Kidney epithelial cell (primary cell): ENCODE measurements at regions not wholly inside any gene's neighbourhood (a gene's known extent, or its start where the extent isn't known, plus 50 kb on each side); places are given as distances from the start of the nearest gene placed in this dataset.

Experiments
- DNase-seq: peaks from one replicate; pipeline ENCODE4 v3.0.0-alpha.2; 2010; ENCODE audit warnings: low read depth
- H3K27me3 ChIP-seq: 2 replicates; pipeline ENCODE4 v1.6.0; 2011; ENCODE audit warnings: low read length; ENCODE audit not compliant: control insufficient read depth, insufficient read depth
- H3K36me3 ChIP-seq: 2 replicates; pipeline ENCODE4 v1.5.1; 2011; ENCODE audit warnings: low read length; ENCODE audit not compliant: control insufficient read depth, insufficient read depth
- H3K4me3 ChIP-seq: 2 replicates; pipeline ENCODE4 v1.5.1; 2011; ENCODE audit warnings: low read depth, mild to moderate bottlenecking, control low read depth, low read length
- TF ChIP-seq, protein P1 (sequence below): IDR thresholded peaks from 2 replicates; pipeline ENCODE4 v1.5.1; 2011; ENCODE audit warnings: mild to moderate bottlenecking, moderate library complexity, low read length, control low read depth, inconsistent platforms; ENCODE audit not compliant: insufficient read depth, poor library complexity, severe bottlenecking

DNA sequence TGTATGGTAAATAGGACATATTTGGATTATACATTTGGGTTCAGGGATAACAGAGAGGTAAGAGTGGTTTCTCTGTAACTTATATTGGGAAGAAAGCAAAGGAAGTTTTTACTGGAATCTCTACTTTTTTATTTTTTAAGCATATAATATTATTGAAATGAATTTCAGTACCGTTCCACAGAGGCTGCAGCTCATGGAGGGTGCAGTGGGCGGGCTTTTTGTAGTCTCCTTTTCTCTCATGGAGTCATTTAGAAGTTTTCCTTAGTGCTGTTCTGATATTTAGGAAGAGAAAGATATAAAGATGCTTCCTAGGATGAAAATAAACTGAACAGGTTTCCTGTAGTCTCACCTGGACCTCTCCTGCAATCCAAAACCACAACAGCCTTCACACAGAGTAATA lies 1153.3 kb upstream of the TMEFF2 start:
- TF ChIP-seq, protein P1, sequence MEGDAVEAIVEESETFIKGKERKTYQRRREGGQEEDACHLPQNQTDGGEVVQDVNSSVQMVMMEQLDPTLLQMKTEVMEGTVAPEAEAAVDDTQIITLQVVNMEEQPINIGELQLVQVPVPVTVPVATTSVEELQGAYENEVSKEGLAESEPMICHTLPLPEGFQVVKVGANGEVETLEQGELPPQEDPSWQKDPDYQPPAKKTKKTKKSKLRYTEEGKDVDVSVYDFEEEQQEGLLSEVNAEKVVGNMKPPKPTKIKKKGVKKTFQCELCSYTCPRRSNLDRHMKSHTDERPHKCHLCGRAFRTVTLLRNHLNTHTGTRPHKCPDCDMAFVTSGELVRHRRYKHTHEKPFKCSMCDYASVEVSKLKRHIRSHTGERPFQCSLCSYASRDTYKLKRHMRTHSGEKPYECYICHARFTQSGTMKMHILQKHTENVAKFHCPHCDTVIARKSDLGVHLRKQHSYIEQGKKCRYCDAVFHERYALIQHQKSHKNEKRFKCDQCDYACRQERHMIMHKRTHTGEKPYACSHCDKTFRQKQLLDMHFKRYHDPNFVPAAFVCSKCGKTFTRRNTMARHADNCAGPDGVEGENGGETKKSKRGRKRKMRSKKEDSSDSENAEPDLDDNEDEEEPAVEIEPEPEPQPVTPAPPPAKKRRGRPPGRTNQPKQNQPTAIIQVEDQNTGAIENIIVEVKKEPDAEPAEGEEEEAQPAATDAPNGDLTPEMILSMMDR = no peak
- DNase-seq = no peak
- no peaks in the 10 kb centered on the region for H3K27me3 ChIP-seq
- no peaks in the 10 kb centered on the region for H3K36me3 ChIP-seq
- no peak overlapping the region for H3K4me3 ChIP-seq

DNA sequence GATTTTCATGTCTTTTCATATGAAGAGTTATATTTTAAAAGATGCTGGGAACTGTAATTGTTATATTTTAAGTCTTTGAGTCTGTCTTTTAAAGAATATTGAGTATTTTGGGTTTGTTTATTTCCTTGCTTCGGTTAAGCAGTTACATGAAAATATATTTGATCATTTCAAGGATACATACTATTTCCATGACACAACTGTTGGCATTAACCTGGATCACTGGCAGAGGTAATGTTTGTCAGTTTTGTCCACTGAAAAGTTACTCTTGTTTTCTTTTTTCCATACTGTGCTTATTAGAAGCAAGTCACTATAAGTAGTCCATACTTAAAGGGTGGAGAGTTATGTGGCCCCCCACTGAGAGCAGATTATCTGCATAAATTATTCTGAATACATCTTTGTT lies 1142.0 kb upstream of the TMEFF2 start:
- no peaks in the 10 kb centered on the region for H3K36me3 ChIP-seq
- H3K27me3 ChIP-seq = no peaks in the 10 kb centered on the region
- no peak overlapping the region for H3K4me3 ChIP-seq
- TF ChIP-seq, protein P1 = no peak
- no peak for DNase-seq

DNA sequence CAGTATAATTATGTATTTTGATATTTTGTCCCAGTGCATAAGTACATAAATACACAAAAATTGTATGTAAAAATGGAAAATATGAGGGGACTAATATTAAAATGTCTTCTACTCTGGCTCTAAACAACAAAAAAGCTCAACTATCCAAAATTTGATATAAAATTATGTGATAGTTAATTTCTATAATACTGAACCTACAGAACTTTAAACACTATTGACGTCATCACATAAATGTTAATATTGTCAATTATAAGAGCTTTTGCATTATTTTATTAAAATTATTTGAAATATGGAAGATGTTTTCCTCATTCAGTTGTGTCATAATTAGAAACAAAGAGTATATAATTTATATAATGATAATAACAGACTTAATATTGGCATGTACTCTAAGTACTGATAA lies 1139.7 kb upstream of the TMEFF2 start:
- DNase-seq = no peak
- TF ChIP-seq, protein P1 = no peak

DNA sequence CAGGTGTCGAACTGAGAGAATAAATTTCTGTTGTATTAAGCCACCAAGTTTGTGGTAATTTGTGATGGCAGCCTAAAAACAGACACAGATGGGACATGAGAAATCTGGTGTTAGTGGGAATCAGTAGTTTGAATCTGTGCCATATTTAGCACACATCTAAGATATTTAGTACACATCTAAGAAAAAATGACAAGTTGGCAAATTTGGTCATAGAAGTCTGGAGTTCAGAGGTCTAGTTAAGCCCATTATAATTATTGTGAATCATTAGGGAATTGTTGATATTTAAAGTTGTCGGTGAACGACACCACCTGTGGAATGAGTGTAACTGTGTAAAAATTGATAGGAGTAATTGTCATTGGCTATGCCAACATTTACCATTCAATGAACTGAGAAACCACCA lies 1138.8 kb upstream of the TMEFF2 start:
- TF ChIP-seq, protein P1 = no peak
- no peak overlapping the region for H3K4me3 ChIP-seq
- H3K36me3 ChIP-seq = no peaks in the 10 kb centered on the region
- no peaks in the 10 kb centered on the region for H3K27me3 ChIP-seq
- no peak for DNase-seq

More for the DNA sequence above, 1139.7 kb upstream of the TMEFF2 start:
- Histone ChIP-seq H3K36me3 (no peaks in the 10 kb centered on the region), H3K4me3 (no peak overlapping the region), H3K27me3 (no peaks in the 10 kb centered on the region)

DNA sequence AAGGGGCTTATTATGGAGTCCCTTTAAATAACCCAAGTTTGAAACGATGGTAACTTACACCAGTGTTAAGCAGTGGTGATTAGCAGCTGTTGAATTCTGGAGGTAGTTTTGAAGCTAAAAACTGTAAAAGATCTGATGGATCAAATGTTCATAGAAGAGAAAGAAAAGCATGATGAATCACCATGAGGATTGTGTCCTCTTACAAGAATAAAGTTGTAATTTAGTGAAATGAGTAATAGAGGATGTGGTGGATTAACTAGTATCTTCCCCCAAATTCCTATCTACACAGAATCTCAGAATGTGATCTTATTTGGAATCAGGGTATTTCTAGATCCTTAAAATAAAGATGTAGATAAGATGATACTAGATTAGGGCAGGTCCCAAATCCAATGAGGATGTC lies 1138.2 kb upstream of the TMEFF2 start:
- TF ChIP-seq, protein P1 = no peak
- no peak for DNase-seq
- Histone ChIP-seq H3K4me3 (no peak overlapping the region), H3K27me3 (no peaks in the 10 kb centered on the region), H3K36me3 (no peaks in the 10 kb centered on the region)

DNA sequence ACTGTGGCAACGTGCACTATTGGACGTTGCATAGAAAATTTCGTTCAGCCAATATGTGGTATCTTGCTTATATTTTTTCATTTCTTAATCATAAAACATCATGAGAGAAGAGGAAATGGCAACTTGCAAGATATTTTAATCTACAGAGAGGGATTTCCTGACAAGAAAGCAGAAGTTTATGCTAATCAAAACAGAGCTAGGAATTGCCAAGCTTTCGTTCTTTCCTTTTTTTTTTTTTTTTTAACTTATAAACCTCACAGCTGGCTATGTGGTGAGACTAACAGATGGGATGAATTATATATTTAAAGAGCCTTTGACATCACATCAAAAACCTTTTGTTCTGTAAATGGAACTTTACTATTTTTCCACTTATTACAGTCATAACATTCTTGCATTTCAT lies 1136.9 kb upstream of the TMEFF2 start:
- H3K36me3 ChIP-seq = no peaks in the 10 kb centered on the region
- no peak for DNase-seq
- TF ChIP-seq, protein P1 = no peak
- H3K4me3 ChIP-seq = no peak overlapping the region
- H3K27me3 ChIP-seq = no peaks in the 10 kb centered on the region
